ENCODE measurements at regions not wholly inside any gene's neighbourhood (a gene's known extent, or its start where the extent isn't known, plus 50 kb on each side); places are given as distances from the start of the nearest gene placed in this dataset.

DNA sequence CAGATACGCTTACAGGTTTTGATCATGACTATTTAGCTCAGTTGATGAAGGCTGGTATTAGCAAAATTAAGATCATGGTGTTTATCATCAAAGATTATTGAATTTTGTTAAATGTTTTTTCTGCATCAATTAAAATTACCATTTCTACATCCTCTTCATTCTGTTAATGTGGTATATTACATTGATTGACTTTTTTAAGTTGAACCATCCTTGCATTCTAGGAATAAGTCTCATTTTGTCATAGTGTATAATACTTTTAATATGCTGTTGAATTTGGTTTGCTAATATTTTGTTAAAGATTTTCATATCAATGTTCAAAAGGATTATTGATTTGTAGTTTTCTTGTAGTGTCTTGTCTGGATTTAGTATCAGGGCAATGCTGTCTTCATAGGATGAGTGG, 142.4 kb downstream of the LYPLAL1 start:
- H4K20me1 ChIP-seq (ENCODE audit: insufficient read depth, low read length, poor library complexity, severe bottlenecking) = no peaks in the 10 kb centered on the region
- no peak overlapping the region for H2AFZ ChIP-seq (ENCODE audit: low read length)
- no peaks in the 10 kb centered on the region for H3K27me3 ChIP-seq (ENCODE audit: insufficient read depth, low read length, poor library complexity, severe bottlenecking)
- TF ChIP-seq, protein P1, sequence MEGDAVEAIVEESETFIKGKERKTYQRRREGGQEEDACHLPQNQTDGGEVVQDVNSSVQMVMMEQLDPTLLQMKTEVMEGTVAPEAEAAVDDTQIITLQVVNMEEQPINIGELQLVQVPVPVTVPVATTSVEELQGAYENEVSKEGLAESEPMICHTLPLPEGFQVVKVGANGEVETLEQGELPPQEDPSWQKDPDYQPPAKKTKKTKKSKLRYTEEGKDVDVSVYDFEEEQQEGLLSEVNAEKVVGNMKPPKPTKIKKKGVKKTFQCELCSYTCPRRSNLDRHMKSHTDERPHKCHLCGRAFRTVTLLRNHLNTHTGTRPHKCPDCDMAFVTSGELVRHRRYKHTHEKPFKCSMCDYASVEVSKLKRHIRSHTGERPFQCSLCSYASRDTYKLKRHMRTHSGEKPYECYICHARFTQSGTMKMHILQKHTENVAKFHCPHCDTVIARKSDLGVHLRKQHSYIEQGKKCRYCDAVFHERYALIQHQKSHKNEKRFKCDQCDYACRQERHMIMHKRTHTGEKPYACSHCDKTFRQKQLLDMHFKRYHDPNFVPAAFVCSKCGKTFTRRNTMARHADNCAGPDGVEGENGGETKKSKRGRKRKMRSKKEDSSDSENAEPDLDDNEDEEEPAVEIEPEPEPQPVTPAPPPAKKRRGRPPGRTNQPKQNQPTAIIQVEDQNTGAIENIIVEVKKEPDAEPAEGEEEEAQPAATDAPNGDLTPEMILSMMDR (conservative IDR thresholded peaks at IDR 0.05; ENCODE audit: low read length) = no peak
- no peak for TF ChIP-seq EZH2phosphoT487 (IDR thresholded peaks at IDR 0.05; ENCODE audit: borderline replicate concordance)
- H3K9me2 ChIP-seq (replicated peaks; ENCODE audit: low read depth, low read length) = no peaks in the 10 kb centered on the region
- H3K36me3 ChIP-seq (ENCODE audit: insufficient read depth, low read length) = no peaks in the 10 kb centered on the region
- H3K9ac ChIP-seq (ENCODE audit: low read depth, low read length, poor library complexity, severe bottlenecking) = no peak overlapping the region
- H3K4me1 ChIP-seq (ENCODE audit: insufficient read depth, low read length, poor library complexity, severe bottlenecking) = no peaks in the 10 kb centered on the region
- no peak overlapping the region for H3K4me3 ChIP-seq (ENCODE audit: low read length, poor library complexity, severe bottlenecking)
- no peak overlapping the region for H3K4me2 ChIP-seq (ENCODE audit: low read depth, low read length, poor library complexity, severe bottlenecking)
- H3K9me3 ChIP-seq (ENCODE audit: insufficient read depth, low read depth, low read length) = no peaks in the 10 kb centered on the region
- no peaks in the 10 kb centered on the region for H3F3A ChIP-seq (ENCODE audit: low read depth)
- no peaks in the 10 kb centered on the region for H3K79me2 ChIP-seq (ENCODE audit: insufficient read depth, low read length)

DNA sequence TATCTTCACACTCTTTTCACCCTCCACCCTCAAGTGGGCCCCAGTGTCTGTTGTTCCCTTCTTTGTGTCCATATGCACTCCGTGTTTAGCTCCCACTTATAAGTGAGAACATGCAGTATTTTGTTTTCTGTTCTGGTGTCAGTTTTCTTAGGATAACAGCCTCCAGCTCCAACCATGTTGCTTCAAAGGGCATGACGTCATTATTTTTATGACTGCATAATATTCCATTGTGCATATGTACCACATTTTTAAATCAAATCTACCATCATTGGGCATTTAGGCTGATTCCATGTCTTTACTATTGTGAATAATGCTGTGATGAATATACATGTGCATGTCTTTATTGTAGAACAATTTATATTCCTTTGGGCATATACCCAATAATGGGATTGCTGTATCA, 140.3 kb downstream of the LYPLAL1 start:
- no peak overlapping the region for H2AFZ ChIP-seq (ENCODE audit: low read length)
- no peaks in the 10 kb centered on the region for H3K27me3 ChIP-seq (ENCODE audit: insufficient read depth, low read length, poor library complexity, severe bottlenecking)
- no peaks in the 10 kb centered on the region for H3K36me3 ChIP-seq (ENCODE audit: insufficient read depth, low read length)
- no peaks in the 10 kb centered on the region for H4K20me1 ChIP-seq (ENCODE audit: insufficient read depth, low read length, poor library complexity, severe bottlenecking)
- H3K4me1 ChIP-seq (ENCODE audit: insufficient read depth, low read length, poor library complexity, severe bottlenecking) = no peaks in the 10 kb centered on the region
- no peak overlapping the region for H3K4me3 ChIP-seq (ENCODE audit: low read length, poor library complexity, severe bottlenecking)
- H3K9me2 ChIP-seq (replicated peaks; ENCODE audit: low read depth, low read length) = no peaks in the 10 kb centered on the region
- H3K9ac ChIP-seq (ENCODE audit: low read depth, low read length, poor library complexity, severe bottlenecking) = no peak overlapping the region
- no peak for TF ChIP-seq EZH2phosphoT487 (IDR thresholded peaks at IDR 0.05; ENCODE audit: borderline replicate concordance)
- TF ChIP-seq, protein P1 (conservative IDR thresholded peaks at IDR 0.05; ENCODE audit: low read length) = no peak
- no peaks in the 10 kb centered on the region for H3K9me3 ChIP-seq (ENCODE audit: insufficient read depth, low read depth, low read length)
- H3K4me2 ChIP-seq (ENCODE audit: low read depth, low read length, poor library complexity, severe bottlenecking) = no peak overlapping the region
- no peaks in the 10 kb centered on the region for H3K79me2 ChIP-seq (ENCODE audit: insufficient read depth, low read length)
- H3F3A ChIP-seq (ENCODE audit: low read depth) = no peaks in the 10 kb centered on the region

DNA sequence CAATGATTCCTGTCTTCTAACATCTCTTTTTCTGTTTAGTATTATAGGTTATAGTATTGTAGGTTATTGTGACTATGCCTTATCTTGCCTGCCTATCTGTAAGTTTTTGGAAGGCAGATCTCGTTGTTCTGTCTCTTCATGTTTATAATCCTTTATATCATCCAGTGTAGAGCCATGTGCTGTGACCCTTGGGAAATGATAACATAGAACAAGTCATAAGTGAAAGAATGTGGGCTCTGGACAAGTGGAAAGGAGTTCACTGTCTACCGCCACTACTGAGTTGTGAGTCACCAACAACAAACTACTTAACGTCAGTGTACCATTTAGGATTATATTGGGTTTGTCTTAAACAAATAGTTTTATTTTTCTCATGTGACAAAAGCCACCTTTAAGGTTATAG, 139.3 kb downstream of the LYPLAL1 start:
- H3K4me1 ChIP-seq (ENCODE audit: insufficient read depth, low read length, poor library complexity, severe bottlenecking) = no peaks in the 10 kb centered on the region
- H3K4me3 ChIP-seq (ENCODE audit: low read length, poor library complexity, severe bottlenecking) = no peak overlapping the region
- H3K9ac ChIP-seq (ENCODE audit: low read depth, low read length, poor library complexity, severe bottlenecking) = no peak overlapping the region
- H3K79me2 ChIP-seq (ENCODE audit: insufficient read depth, low read length) = no peaks in the 10 kb centered on the region
- no peaks in the 10 kb centered on the region for H3K36me3 ChIP-seq (ENCODE audit: insufficient read depth, low read length)
- H3K4me2 ChIP-seq (ENCODE audit: low read depth, low read length, poor library complexity, severe bottlenecking) = no peak overlapping the region
- no peaks in the 10 kb centered on the region for H4K20me1 ChIP-seq (ENCODE audit: insufficient read depth, low read length, poor library complexity, severe bottlenecking)
- no peak for TF ChIP-seq EZH2phosphoT487 (IDR thresholded peaks at IDR 0.05; ENCODE audit: borderline replicate concordance)
- TF ChIP-seq, protein P1 (conservative IDR thresholded peaks at IDR 0.05; ENCODE audit: low read length) = no peak
- no peaks in the 10 kb centered on the region for H3K9me3 ChIP-seq (ENCODE audit: insufficient read depth, low read depth, low read length)
- no peak overlapping the region for H2AFZ ChIP-seq (ENCODE audit: low read length)
- no peaks in the 10 kb centered on the region for H3K9me2 ChIP-seq (replicated peaks; ENCODE audit: low read depth, low read length)
- H3F3A ChIP-seq (ENCODE audit: low read depth) = no peaks in the 10 kb centered on the region
- H3K27me3 ChIP-seq (ENCODE audit: insufficient read depth, low read length, poor library complexity, severe bottlenecking) = no peaks in the 10 kb centered on the region
